Panc1 (cell line): ENCODE measurements at regions not wholly inside any gene's neighbourhood (a gene's known extent, or its start where the extent isn't known, plus 50 kb on each side); places are given as distances from the start of the nearest gene placed in this dataset.

ENCODE experiments used
- POLR2AphosphoS5 ChIP-seq: IDR thresholded peaks from 2 replicates; pipeline ENCODE4 v1.6.1; 2012; ENCODE audit warnings: mild to moderate bottlenecking, low read depth, low read length, moderate library complexity
- REST ChIP-seq, 2 experiments: IDR thresholded peaks; 2 replicates each; pipeline ENCODE4 v1.6.1; 2011 to 2012; ENCODE audit warnings: low read depth in 2 of 2, control low read depth in 1 of 2, low read length in 1 of 2, mild to moderate bottlenecking in 1 of 2, moderate library complexity in 1 of 2; ENCODE audit not compliant: insufficient read depth in 1 of 2
- TF ChIP-seq, protein P1 (sequence below): fragments of 450-650 bp; IDR thresholded peaks from 2 replicates; pipeline ENCODE4 v1.5.1; 2017; ENCODE audit warnings: mild to moderate bottlenecking

DNA sequence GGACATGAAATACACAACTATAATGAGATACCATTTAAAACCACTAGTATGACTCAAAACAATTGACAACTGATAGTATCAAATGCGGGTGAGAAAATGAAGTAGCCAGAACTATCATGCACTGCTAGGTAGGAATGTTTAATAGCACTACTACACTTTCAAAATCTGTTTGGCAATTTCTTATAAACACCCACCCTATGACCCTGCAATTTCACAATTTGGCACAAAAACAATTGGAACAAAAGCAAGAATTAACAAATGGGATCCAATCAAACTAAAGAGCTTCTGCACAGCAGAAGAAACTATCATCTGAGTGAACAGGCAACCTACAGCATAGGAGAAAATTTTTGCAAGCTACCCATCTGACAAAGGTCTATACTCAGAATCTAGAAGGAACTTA is 431.2 kb upstream of the GYPC start:
- TF ChIP-seq, protein P1, sequence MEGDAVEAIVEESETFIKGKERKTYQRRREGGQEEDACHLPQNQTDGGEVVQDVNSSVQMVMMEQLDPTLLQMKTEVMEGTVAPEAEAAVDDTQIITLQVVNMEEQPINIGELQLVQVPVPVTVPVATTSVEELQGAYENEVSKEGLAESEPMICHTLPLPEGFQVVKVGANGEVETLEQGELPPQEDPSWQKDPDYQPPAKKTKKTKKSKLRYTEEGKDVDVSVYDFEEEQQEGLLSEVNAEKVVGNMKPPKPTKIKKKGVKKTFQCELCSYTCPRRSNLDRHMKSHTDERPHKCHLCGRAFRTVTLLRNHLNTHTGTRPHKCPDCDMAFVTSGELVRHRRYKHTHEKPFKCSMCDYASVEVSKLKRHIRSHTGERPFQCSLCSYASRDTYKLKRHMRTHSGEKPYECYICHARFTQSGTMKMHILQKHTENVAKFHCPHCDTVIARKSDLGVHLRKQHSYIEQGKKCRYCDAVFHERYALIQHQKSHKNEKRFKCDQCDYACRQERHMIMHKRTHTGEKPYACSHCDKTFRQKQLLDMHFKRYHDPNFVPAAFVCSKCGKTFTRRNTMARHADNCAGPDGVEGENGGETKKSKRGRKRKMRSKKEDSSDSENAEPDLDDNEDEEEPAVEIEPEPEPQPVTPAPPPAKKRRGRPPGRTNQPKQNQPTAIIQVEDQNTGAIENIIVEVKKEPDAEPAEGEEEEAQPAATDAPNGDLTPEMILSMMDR: no peak
- no peak for TF ChIP-seq POLR2AphosphoS5
- no peak for TF ChIP-seq REST (IDR thresholded peaks at IDR 0.05; ENCODE audit: insufficient read depth in 1 of 2, low read depth in 2 of 2, low read length in 1 of 2)
